HT1080 (cell line): ENCODE measurements at regions not wholly inside any gene's neighbourhood (a gene's known extent, or its start where the extent isn't known, plus 50 kb on each side); places are given as distances from the start of the nearest gene placed in this dataset.

Source experiments
- DNase-seq: peaks from one replicate; pipeline ENCODE4 v3.0.0-alpha.2; 2015; ENCODE audit warnings: low read depth

DNA sequence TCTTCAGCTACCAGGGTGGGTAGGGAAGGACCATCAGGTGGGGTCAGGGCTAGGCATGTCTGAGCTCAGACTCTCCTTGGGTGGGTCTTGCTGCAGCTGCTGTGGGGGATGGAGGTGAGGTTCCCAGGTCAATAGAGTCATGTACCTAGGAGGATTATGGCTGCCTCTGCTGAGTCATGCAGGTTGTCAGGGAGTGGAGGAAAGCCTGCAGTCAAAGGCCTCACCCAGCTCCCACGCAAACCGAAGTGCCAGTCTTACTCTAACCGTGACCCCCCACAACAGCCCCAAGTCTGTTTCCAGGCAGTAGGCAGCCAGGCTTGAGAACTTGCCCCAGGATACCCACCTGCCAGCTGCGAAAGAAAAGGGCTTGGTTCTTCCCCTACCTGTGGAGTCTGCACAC lies 113.6 kb upstream of the GALNT5 start:
- no peak for DNase-seq

- DNase-seq = no peak
These were observed 108.2 kb upstream of the GALNT5 start for GRCh38 chr2:157149270-157149669.

DNA sequence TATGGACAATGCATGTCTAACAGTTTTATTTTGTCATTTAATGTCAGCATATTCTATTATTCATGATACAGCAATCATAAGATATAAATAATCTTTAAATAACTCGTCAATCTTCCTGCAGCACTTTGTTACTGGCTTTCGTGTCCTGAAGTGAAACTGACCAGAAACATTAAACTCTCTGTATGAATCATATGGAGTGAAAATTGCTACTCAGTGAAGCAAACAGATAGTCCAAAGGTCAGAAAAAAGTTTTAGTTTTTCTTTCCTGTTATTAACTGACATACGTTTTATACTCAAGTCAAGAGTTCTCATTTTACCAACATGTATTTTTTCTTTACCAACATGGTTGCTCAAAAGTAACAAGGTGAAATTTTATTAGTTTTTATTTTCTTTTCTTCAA lies 106.8 kb upstream of the GALNT5 start:
- no peak for DNase-seq

GRCh38 chr2:157152362-157152761 lies 105.1 kb upstream of the GALNT5 start:
- DNase-seq = no peak

DNA sequence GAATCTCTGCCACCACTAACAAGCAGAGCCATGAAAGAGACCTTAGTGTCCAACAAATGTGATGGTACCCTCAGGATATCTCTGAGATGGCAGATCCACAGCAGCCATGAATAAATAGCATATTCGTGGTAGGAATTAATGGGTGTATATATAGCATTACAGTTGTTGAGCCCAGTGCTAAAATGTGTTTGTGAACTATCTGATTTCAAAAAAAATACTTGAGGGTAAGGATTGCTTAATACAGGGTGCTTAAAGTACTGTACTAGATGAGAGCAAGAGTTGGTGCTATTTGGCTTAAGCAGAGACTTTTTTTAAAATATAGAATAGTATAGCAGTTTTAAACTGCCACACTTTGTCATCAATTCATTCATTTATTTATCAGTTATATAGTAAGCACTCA lies 101.5 kb upstream of the GALNT5 start:
- DNase-seq = no peak

- peak; percentile 64 for DNase-seq
These were observed 99.4 kb upstream of the GALNT5 start for GRCh38 chr2:157158111-157158510.

DNA sequence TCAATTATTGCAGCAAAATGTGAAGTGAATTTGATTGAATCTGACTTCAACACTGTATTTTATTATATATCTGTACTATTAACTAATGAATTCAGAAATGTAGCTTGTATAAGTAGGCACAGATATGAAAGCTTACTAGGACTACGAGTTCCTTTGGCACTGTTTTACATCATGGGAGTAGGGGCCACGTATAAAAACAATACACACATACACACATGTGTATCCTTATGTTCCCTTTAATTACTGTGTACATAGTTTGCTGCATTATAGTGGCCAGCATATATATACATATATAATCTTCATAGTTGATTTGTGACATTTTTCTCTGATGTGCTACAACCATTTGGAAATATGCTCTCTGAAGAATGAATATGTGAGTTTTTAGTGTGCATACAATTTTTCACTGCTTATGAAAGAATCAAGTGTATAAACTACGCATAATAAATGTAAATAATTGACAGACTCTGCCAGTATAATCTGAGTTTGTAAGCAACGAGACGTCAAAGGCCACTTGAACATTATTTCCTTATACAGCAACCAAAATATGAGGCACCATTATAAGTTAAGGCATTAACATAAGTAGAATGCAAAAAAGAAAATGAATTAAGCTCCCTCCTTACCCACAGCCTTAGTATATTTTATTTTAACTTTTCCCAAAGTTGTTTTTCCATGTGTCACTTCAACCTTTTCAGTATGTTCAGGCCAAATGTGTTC lies 98.1 kb upstream of the GALNT5 start:
- DNase-seq = no peak

- no peak for DNase-seq
These were observed 97.4 kb upstream of the GALNT5 start for GRCh38 chr2:157160111-157160510.

- DNase-seq = no peak
These were observed 93.1 kb upstream of the GALNT5 start for GRCh38 chr2:157164370-157164769.

- DNase-seq = no peak
These were observed 92.6 kb upstream of the GALNT5 start for GRCh38 chr2:157164891-157165290.

GRCh38 chr2:157168501-157168900 lies 89.0 kb upstream of the GALNT5 start:
- no peak for DNase-seq

DNA sequence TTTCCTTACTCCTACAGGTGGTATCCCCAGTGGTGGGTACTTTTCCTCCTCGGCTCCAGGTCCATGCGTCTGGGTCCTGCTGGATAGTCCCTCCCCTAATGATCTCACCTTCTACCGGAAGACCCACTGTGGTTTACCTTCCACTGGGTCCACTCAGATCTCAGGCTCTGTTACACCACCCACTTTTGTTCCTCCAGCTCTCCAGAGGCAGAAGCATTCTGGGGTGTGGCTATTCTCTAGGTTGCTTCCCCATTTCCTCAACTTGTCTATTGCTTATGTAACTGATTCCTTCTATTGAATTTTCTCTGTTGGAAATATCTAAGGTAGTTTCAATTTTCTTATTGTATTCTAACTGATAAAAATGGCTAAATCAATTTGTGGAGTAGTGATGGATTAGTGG lies 87.6 kb upstream of the GALNT5 start:
- no peak for DNase-seq

GRCh38 chr2:157170299-157170698 lies 87.2 kb upstream of the GALNT5 start:
- DNase-seq = no peak

GRCh38 chr2:157172239-157172638 lies 85.3 kb upstream of the GALNT5 start:
- DNase-seq = peak; percentile 28

- no peak for DNase-seq
These were observed 84.5 kb upstream of the GALNT5 start for GRCh38 chr2:157172866-157173578.

- peak; percentile 96 for DNase-seq
These were observed 83.7 kb upstream of the GALNT5 start for GRCh38 chr2:157173740-157174184.

GRCh38 chr2:157174321-157174720 lies 83.2 kb upstream of the GALNT5 start:
- DNase-seq = no peak

DNA sequence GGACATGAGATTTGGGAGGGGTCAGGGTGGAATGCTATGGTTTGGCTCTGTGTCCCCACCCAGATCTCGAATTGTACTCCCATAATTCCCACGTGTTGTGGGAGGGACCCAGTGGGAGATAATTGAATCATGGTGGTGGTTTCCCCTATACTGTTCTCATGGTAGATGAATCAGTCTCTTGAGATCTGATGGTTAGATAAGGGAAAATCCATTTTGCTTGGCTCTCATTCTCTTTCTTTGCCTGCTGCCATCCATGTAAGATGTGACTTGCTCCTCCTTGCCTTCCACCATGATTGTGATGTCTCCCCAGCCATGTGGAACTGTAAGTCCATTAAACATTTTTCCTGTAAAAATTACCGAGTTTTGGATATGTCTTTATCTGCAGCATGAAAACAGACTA lies 80.9 kb upstream of the GALNT5 start:
- peak; percentile 66 for DNase-seq

DNA sequence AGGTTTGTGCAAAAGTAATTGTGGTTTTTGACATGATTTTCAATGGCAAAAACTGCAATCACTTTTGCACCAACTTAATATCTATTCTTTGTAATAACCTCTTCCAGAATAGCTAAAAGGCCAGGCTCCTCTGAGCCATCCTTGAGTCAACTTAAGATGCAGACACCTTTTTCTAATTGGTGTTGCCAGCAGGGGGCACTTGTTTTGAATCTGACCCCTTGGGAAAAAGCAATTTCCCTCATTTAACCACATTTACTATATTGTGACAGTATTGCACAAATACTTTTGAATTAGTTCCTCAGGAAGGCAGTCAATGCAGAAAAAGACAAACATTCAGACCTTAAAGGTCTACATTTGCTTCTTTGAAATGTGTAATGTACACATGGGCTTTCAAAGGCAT lies 78.6 kb upstream of the GALNT5 start:
- DNase-seq = no peak

- no peak for DNase-seq
These were observed 78.0 kb upstream of the GALNT5 start for GRCh38 chr2:157179324-157180105.

DNA sequence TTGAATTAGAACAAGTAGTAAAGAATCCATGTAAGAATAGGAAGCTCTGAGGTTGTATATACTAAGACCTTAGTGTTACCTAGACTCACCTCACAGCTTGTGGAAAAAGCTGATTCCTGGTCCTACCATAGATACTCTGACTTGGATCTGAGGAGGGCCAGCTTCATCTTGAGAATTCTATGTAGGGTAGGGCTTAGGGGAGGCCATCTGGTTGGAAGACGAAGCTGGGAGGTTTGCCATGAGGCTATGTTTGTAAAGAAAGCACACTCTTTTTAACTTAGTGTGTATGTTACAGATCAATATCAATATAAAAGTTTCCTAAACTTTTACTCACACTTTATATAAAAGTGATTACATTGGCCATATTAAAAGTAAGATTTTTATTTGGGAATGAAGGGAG lies 77.1 kb upstream of the GALNT5 start:
- no peak for DNase-seq

DNA sequence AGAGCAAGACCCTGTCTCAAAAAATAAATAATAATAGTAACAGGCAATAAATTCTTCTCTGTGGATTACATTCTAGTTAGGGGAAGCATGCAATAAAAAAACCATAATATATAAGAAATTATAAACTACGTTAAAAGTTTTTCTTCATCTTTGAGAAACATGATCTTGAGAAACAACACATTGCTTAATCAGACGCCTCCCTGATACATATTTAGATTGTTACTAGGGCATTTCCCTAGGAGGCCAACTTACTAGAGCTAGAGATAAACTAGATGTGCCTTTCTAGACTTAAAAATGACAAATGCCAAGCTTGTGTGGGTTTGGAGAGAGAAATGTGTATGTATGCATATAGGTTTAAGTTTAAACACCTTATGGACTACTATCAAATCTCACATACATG lies 76.3 kb upstream of the GALNT5 start:
- no peak for DNase-seq
